ENCODE measurements at regions not wholly inside any gene's neighbourhood (a gene's known extent, or its start where the extent isn't known, plus 50 kb on each side); places are given as distances from the start of the nearest gene placed in this dataset.

DNA sequence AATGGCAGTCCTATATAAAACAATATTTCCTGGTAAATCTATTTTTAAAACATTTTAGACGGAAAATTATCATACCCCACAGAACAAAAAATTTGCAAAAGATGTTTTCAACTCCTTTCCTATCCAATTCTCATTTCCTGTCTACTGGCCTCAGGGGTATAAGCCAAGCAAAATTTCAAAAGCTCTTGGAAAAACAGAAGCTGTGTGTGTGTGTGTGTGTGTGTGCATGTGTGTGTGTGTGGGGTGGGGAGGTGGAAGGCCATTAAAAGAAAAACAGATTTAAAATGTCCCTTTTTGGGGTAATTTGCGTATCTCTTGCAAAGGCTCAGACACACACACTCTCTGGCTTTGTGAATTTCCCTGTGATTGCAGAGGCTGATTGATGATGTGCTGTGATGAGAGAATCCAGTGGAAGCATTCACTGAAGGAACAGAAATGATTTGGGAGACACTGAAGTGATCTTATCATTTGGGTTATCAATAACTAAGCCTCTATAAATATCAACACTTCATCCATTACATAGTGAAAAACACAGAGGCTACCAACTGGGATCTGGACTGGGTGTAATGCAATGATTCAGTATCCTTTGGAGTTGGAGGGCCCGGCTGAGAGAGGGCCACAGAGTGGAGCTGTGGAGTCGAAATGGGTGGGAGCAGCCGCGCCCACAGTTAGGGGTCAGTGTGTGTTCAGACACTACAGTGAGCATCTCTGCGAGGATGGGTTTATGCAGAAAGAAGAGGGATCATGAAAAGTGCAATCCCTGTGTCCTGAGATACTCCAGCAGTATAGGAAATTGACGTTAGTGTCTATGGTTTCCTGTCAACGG lies 106.8 kb upstream of the PREP start:
- TF ChIP-seq, protein P1, sequence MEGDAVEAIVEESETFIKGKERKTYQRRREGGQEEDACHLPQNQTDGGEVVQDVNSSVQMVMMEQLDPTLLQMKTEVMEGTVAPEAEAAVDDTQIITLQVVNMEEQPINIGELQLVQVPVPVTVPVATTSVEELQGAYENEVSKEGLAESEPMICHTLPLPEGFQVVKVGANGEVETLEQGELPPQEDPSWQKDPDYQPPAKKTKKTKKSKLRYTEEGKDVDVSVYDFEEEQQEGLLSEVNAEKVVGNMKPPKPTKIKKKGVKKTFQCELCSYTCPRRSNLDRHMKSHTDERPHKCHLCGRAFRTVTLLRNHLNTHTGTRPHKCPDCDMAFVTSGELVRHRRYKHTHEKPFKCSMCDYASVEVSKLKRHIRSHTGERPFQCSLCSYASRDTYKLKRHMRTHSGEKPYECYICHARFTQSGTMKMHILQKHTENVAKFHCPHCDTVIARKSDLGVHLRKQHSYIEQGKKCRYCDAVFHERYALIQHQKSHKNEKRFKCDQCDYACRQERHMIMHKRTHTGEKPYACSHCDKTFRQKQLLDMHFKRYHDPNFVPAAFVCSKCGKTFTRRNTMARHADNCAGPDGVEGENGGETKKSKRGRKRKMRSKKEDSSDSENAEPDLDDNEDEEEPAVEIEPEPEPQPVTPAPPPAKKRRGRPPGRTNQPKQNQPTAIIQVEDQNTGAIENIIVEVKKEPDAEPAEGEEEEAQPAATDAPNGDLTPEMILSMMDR (IDR thresholded peaks at IDR 0.05 in 4 of 5, conservative IDR thresholded peaks at IDR 0.05 in 1 of 5), result no peak
- no peak for TF ChIP-seq POLR2A (IDR thresholded peaks at IDR 0.05)

All from gastrocnemius medialis (tissue), 4 donors.